ENCODE measurements at regions not wholly inside any gene's neighbourhood (a gene's known extent, or its start where the extent isn't known, plus 50 kb on each side); places are given as distances from the start of the nearest gene placed in this dataset.

- Histone ChIP-seq H3K36me3 (ENCODE audit: control insufficient read depth in 1 of 2, insufficient read depth in 2 of 2, low read depth in 1 of 2, low read length in 2 of 2) (no peaks in the 10 kb centered on the region), H3K4ac (ENCODE audit: low read depth in 1 of 2, low read length in 2 of 2) (no peak overlapping the region), H3K9me3 (ENCODE audit: control insufficient read depth, low read length) (no peaks in the 10 kb centered on the region), H3K27ac (ENCODE audit: low read length, poor library complexity, severe bottlenecking) (no peak overlapping the region), H3K4me1 (ENCODE audit: control insufficient read depth, insufficient read depth, low read depth, low read length) (no peaks in the 10 kb centered on the region), H2AK5ac (ENCODE audit: low read length, severe bottlenecking) (no peak overlapping the region), H3K18ac (ENCODE audit: low read depth in 1 of 2, low read length in 2 of 2) (no peak overlapping the region), H3K23ac (ENCODE audit: low read length in 2 of 2) (no peak overlapping the region), H3K4me3 (ENCODE audit: insufficient read depth in 1 of 2, low read depth in 1 of 2, low read length in 2 of 2) (no peak overlapping the region), H3K14ac (ENCODE audit: low read length in 2 of 2) (no peak overlapping the region), H2BK5ac (ENCODE audit: low read depth, low read length, poor library complexity, severe bottlenecking) (no peak overlapping the region), H3K27me3 (ENCODE audit: control insufficient read depth in 1 of 2, insufficient read depth in 1 of 2, low read length in 2 of 2) (no peaks in the 10 kb centered on the region), H3K9ac (ENCODE audit: low read length) (no peak overlapping the region), H2BK120ac (ENCODE audit: low read depth, low read length) (no peak overlapping the region), H3K79me1 (replicated peaks; ENCODE audit: low read length, poor library complexity, severe bottlenecking) (no peaks in the 10 kb centered on the region), H4K91ac (ENCODE audit: low read length) (no peak overlapping the region), H2AFZ (ENCODE audit: low read depth, low read length) (no peak overlapping the region), H2BK15ac (ENCODE audit: low read depth, poor library complexity, severe bottlenecking) (no peak overlapping the region), H4K8ac (ENCODE audit: low read length) (no peak overlapping the region), H3K4me2 (ENCODE audit: low read length, poor library complexity, severe bottlenecking) (no peak overlapping the region), H2BK12ac (ENCODE audit: low read length in 2 of 2) (no peak overlapping the region)
- 89% methylated on average over 3 of the region's 3 CpGs for WGBS
- DNase-seq = no peak
Observed at GRCh38 chr10:129405389-129405788, 61.7 kb upstream of the MGMT start.

DNA sequence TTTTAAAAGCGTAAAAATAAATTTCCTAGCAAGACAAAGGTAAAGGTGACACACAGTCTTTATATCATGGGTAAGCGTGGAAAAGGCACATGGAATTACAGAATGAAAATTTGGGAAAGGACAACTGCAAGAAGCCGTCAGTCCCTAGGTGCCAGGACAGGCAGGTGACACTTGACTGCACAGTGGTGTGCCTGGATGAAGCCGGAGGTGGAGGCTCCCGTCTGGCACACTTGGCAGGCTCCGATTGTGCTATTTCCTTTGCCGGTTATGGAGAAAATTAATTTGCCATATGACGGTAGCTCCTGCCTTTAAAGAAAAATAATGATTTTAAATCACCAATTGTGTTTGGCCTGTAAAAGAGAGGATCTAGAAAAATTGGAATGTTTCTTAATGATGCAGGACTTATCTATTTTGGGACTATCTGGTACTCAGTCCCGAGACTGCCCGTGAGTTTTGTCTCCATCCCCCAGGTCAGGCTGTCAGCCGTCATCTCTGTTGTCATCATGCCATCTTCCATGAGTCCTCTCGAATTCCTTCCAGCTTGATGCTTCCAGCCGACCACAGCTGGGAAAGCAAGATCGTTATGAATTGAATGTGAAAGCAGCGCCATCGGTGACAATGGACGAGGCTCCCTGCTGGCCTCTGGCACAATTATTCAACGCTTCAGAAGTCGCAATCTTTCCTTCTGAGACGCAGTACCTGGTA, 56.2 kb upstream of the MGMT start:
- H3K23ac ChIP-seq (ENCODE audit: low read length in 2 of 2) = no peak overlapping the region
- H3K4me2 ChIP-seq (ENCODE audit: low read length, poor library complexity, severe bottlenecking) = no peak overlapping the region
- H3K14ac ChIP-seq (ENCODE audit: low read length in 2 of 2) = no peak overlapping the region
- H3K36me3 ChIP-seq (ENCODE audit: control insufficient read depth in 1 of 2, insufficient read depth in 2 of 2, low read depth in 1 of 2, low read length in 2 of 2) = no peaks in the 10 kb centered on the region
- no peak overlapping the region for H3K4me3 ChIP-seq (ENCODE audit: insufficient read depth in 1 of 2, low read depth in 1 of 2, low read length in 2 of 2)
- 83% methylated on average over 19 of the region's 20 CpGs for WGBS
- H3K9me3 ChIP-seq (ENCODE audit: control insufficient read depth, low read length) = no peaks in the 10 kb centered on the region
- H2AK5ac ChIP-seq (ENCODE audit: low read length, severe bottlenecking) = no peak overlapping the region
- DNase-seq = no peak
- no peak overlapping the region for H2BK120ac ChIP-seq (ENCODE audit: low read depth, low read length)
- H3K18ac ChIP-seq (ENCODE audit: low read depth in 1 of 2, low read length in 2 of 2) = no peak overlapping the region
- H4K91ac ChIP-seq (ENCODE audit: low read length) = no peak overlapping the region
- H2BK5ac ChIP-seq (ENCODE audit: low read depth, low read length, poor library complexity, severe bottlenecking) = no peak overlapping the region
- H3K27ac ChIP-seq (ENCODE audit: low read length, poor library complexity, severe bottlenecking) = no peak overlapping the region
- no peak overlapping the region for H3K9ac ChIP-seq (ENCODE audit: low read length)
- H3K79me1 ChIP-seq (replicated peaks; ENCODE audit: low read length, poor library complexity, severe bottlenecking) = no peaks in the 10 kb centered on the region
- H4K8ac ChIP-seq (ENCODE audit: low read length) = no peak overlapping the region
- peaks cover 0 to 3% of the 10 kb centered on the region in 2 experiments for H3K27me3 ChIP-seq (ENCODE audit: control insufficient read depth in 1 of 2, insufficient read depth in 1 of 2, low read length in 2 of 2)
- no peak overlapping the region for H2AFZ ChIP-seq (ENCODE audit: low read depth, low read length)
- no peak overlapping the region for H2BK15ac ChIP-seq (ENCODE audit: low read depth, poor library complexity, severe bottlenecking)
- H2BK12ac ChIP-seq (ENCODE audit: low read length in 2 of 2) = no peak overlapping the region
- H3K4me1 ChIP-seq (ENCODE audit: control insufficient read depth, insufficient read depth, low read depth, low read length) = no peaks in the 10 kb centered on the region
- H3K4ac ChIP-seq (ENCODE audit: low read depth in 1 of 2, low read length in 2 of 2) = no peak overlapping the region

DNA sequence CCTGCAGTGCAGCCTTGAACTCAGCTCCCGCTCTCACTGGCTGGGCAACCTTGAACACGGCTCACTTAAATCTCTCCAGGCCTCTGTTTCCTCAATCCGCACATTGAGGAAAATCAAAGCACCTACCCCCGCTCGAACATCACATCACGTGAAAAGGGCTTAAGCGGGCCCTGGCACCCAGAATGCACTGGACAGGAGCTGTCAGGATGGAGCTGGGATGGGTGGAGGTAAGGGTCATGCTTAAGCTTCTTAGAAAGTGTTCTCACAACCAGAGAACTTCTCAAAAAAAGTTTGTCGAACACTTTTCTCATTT, 55.7 kb upstream of the MGMT start:
- Histone ChIP-seq H2BK15ac (ENCODE audit: low read depth, poor library complexity, severe bottlenecking) (no peak overlapping the region), H2BK120ac (ENCODE audit: low read depth, low read length) (no peak overlapping the region), H3K4me3 (ENCODE audit: insufficient read depth in 1 of 2, low read depth in 1 of 2, low read length in 2 of 2) (no peak overlapping the region), H2AK5ac (ENCODE audit: low read length, severe bottlenecking) (no peak overlapping the region), H4K8ac (ENCODE audit: low read length) (no peak overlapping the region), H2BK5ac (ENCODE audit: low read depth, low read length, poor library complexity, severe bottlenecking) (no peak overlapping the region), H3K23ac (ENCODE audit: low read length in 2 of 2) (no peak overlapping the region), H3K27ac (ENCODE audit: low read length, poor library complexity, severe bottlenecking) (no peak overlapping the region), H3K4me2 (ENCODE audit: low read length, poor library complexity, severe bottlenecking) (no peak overlapping the region), H4K91ac (ENCODE audit: low read length) (no peak overlapping the region), H2BK12ac (ENCODE audit: low read length in 2 of 2) (no peak overlapping the region), H3K4me1 (ENCODE audit: control insufficient read depth, insufficient read depth, low read depth, low read length) (no peaks in the 10 kb centered on the region), H3K4ac (ENCODE audit: low read depth in 1 of 2, low read length in 2 of 2) (no peak overlapping the region), H3K79me1 (replicated peaks; ENCODE audit: low read length, poor library complexity, severe bottlenecking) (no peaks in the 10 kb centered on the region), H3K14ac (ENCODE audit: low read length in 2 of 2) (no peak overlapping the region), H2AFZ (ENCODE audit: low read depth, low read length) (no peak overlapping the region), H3K36me3 (ENCODE audit: control insufficient read depth in 1 of 2, insufficient read depth in 2 of 2, low read depth in 1 of 2, low read length in 2 of 2) (no peaks in the 10 kb centered on the region), H3K27me3 (ENCODE audit: control insufficient read depth in 1 of 2, insufficient read depth in 1 of 2, low read length in 2 of 2) (peaks cover 0 to 3% of the 10 kb centered on the region in 2 experiments), H3K9ac (ENCODE audit: low read length) (no peak overlapping the region), H3K18ac (ENCODE audit: low read depth in 1 of 2, low read length in 2 of 2) (no peak overlapping the region), H3K9me3 (ENCODE audit: control insufficient read depth, low read length) (no peaks in the 10 kb centered on the region)
- WGBS = 97% methylated on average over 8 of the region's 8 CpGs
- DNase-seq = no peak

DNA sequence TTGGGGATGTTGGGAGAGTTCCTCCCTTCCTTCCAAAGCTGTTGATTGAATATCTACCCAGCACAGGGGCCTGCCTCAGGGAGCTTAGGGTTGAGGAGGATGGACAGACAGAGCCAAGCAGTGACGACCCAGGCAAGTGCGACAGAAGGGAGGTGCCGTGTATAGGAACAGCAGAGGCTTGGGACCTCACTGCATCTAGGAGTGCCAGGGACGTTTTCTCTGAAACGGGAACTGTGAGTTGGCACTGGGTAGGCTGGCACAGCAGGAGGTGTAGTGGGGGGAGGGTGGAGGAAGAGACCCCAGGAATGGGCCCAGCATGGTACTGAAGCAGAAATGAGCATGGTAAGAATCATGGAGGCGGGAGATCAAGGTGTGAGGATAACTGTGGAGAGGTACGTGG, 55.3 kb upstream of the MGMT start:
- Histone ChIP-seq H2AK5ac (ENCODE audit: low read length, severe bottlenecking) (no peak overlapping the region), H2BK5ac (ENCODE audit: low read depth, low read length, poor library complexity, severe bottlenecking) (no peak overlapping the region), H3K4me3 (ENCODE audit: insufficient read depth in 1 of 2, low read depth in 1 of 2, low read length in 2 of 2) (no peak overlapping the region), H3K79me1 (replicated peaks; ENCODE audit: low read length, poor library complexity, severe bottlenecking) (no peaks in the 10 kb centered on the region), H3K4me1 (ENCODE audit: control insufficient read depth, insufficient read depth, low read depth, low read length) (no peaks in the 10 kb centered on the region), H3K36me3 (ENCODE audit: control insufficient read depth in 1 of 2, insufficient read depth in 2 of 2, low read depth in 1 of 2, low read length in 2 of 2) (no peaks in the 10 kb centered on the region), H2BK120ac (ENCODE audit: low read depth, low read length) (no peak overlapping the region), H3K23ac (ENCODE audit: low read length in 2 of 2) (no peak overlapping the region), H2BK15ac (ENCODE audit: low read depth, poor library complexity, severe bottlenecking) (no peak overlapping the region), H3K14ac (ENCODE audit: low read length in 2 of 2) (no peak overlapping the region), H2AFZ (ENCODE audit: low read depth, low read length) (no peak overlapping the region), H3K27me3 (ENCODE audit: control insufficient read depth in 1 of 2, insufficient read depth in 1 of 2, low read length in 2 of 2) (peaks cover 0 to 3% of the 10 kb centered on the region in 2 experiments), H3K4ac (ENCODE audit: low read depth in 1 of 2, low read length in 2 of 2) (no peak overlapping the region), H4K91ac (ENCODE audit: low read length) (no peak overlapping the region), H2BK12ac (ENCODE audit: low read length in 2 of 2) (no peak overlapping the region), H3K9me3 (ENCODE audit: control insufficient read depth, low read length) (no peaks in the 10 kb centered on the region), H3K18ac (ENCODE audit: low read depth in 1 of 2, low read length in 2 of 2) (no peak overlapping the region), H4K8ac (ENCODE audit: low read length) (no peak overlapping the region), H3K27ac (ENCODE audit: low read length, poor library complexity, severe bottlenecking) (no peak overlapping the region), H3K9ac (ENCODE audit: low read length) (no peak overlapping the region), H3K4me2 (ENCODE audit: low read length, poor library complexity, severe bottlenecking) (no peak overlapping the region)
- 78% methylated on average over 6 of the region's 7 CpGs for WGBS
- DNase-seq = no peak

Data from mesenchymal stem cell (in vitro differentiated cells and primary cell).